ENCODE measurements at regions not wholly inside any gene's neighbourhood (a gene's known extent, or its start where the extent isn't known, plus 50 kb on each side); places are given as distances from the start of the nearest gene placed in this dataset.

GRCh38 chr2:82827426-82827825 lies 1631.7 kb downstream of the SUCLG1 start:
- TF ChIP-seq, protein P1, sequence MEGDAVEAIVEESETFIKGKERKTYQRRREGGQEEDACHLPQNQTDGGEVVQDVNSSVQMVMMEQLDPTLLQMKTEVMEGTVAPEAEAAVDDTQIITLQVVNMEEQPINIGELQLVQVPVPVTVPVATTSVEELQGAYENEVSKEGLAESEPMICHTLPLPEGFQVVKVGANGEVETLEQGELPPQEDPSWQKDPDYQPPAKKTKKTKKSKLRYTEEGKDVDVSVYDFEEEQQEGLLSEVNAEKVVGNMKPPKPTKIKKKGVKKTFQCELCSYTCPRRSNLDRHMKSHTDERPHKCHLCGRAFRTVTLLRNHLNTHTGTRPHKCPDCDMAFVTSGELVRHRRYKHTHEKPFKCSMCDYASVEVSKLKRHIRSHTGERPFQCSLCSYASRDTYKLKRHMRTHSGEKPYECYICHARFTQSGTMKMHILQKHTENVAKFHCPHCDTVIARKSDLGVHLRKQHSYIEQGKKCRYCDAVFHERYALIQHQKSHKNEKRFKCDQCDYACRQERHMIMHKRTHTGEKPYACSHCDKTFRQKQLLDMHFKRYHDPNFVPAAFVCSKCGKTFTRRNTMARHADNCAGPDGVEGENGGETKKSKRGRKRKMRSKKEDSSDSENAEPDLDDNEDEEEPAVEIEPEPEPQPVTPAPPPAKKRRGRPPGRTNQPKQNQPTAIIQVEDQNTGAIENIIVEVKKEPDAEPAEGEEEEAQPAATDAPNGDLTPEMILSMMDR (conservative IDR thresholded peaks at IDR 0.05; ENCODE audit: low read depth, low read length): no peak
- TF ChIP-seq EZH2 (IDR thresholded peaks at IDR 0.05; ENCODE audit: borderline replicate concordance, low read depth, low read length, poor library complexity, severe bottlenecking): no peak

All from A673 (cell line).